GM13977 (cell line): ENCODE measurements at regions not wholly inside any gene's neighbourhood (a gene's known extent, or its start where the extent isn't known, plus 50 kb on each side); places are given as distances from the start of the nearest gene placed in this dataset.

Experiments used
- DNase-seq: peaks from one replicate; pipeline ENCODE4 v3.0.0; 2012; ENCODE audit warnings: low spot score
- in situ Hi-C: fragments of 300-500 bp; cut with MboI; formaldehyde crosslinking; loops from one replicate; pipeline ENCODE4 v1.12.0; 2022; ENCODE audit warnings: low sequenced_read_pairs, low pct_unique_long_range_greater_than_20kb, mixed read lengths, inconsistent platforms; ENCODE audit not compliant: unreplicated experiment
- TF ChIP-seq, protein P1 (sequence below): IDR thresholded peaks from 2 replicates; pipeline ENCODE4 v1.5.1; 2012; ENCODE audit warnings: mild to moderate bottlenecking, control low read depth; ENCODE audit not compliant: insufficient read depth; ENCODE audit errors: extremely low read depth, missing control alignments

DNA sequence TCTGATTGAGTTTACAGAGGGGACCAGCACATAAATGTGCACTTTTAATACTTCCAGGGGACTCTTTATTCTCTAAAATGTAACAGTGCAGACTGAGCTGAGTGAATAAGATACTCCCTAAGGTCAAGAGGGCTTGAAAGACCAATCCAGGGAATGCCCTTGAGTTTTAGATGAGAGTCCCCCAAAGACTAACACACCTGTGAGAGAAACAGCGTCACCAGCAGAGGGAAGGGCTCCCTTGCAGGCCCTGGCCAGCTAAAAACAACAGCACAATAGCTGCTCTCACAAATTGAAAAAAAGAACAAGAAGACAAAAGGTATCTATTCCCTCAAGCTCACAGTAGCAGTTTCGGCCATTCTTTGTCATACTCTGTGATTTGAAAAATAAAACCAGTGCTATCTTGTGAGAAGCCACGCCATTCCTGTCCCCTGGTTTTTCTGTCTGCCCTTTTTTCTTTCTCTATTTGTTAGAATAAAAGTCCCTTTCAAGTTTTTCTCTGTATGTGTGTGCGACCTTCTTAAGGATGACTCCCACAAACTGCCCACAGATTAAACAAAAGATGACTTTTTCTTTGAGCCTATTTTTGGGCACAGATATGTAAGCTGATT is 230.4 kb upstream of the BMPER start:
- in situ Hi-C loops = no loop called here
- peak; percentile 6 for DNase-seq
- TF ChIP-seq, protein P1, sequence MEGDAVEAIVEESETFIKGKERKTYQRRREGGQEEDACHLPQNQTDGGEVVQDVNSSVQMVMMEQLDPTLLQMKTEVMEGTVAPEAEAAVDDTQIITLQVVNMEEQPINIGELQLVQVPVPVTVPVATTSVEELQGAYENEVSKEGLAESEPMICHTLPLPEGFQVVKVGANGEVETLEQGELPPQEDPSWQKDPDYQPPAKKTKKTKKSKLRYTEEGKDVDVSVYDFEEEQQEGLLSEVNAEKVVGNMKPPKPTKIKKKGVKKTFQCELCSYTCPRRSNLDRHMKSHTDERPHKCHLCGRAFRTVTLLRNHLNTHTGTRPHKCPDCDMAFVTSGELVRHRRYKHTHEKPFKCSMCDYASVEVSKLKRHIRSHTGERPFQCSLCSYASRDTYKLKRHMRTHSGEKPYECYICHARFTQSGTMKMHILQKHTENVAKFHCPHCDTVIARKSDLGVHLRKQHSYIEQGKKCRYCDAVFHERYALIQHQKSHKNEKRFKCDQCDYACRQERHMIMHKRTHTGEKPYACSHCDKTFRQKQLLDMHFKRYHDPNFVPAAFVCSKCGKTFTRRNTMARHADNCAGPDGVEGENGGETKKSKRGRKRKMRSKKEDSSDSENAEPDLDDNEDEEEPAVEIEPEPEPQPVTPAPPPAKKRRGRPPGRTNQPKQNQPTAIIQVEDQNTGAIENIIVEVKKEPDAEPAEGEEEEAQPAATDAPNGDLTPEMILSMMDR = no peak

DNA sequence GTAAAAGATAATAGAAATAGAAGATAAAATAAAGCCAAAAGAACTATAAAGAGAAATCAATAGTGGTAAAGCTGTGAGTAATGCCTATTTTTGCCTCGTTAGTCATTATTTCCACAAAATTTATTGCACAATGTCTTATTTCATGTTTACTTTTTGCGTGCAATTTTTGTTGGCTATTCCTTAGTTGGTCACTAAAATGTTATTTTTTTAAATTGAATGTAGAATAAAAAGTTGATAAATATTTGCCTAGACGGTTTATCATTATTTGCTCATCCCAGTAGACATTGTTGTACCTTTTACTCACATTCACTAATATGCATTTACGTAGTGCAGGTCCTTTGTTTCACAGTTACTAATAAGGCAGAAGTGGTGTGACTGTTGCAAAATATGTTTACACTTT is 227.8 kb upstream of the BMPER start:
- TF ChIP-seq, protein P1 = no peak
- in situ Hi-C loops = no loop called here
- no peak for DNase-seq

DNA sequence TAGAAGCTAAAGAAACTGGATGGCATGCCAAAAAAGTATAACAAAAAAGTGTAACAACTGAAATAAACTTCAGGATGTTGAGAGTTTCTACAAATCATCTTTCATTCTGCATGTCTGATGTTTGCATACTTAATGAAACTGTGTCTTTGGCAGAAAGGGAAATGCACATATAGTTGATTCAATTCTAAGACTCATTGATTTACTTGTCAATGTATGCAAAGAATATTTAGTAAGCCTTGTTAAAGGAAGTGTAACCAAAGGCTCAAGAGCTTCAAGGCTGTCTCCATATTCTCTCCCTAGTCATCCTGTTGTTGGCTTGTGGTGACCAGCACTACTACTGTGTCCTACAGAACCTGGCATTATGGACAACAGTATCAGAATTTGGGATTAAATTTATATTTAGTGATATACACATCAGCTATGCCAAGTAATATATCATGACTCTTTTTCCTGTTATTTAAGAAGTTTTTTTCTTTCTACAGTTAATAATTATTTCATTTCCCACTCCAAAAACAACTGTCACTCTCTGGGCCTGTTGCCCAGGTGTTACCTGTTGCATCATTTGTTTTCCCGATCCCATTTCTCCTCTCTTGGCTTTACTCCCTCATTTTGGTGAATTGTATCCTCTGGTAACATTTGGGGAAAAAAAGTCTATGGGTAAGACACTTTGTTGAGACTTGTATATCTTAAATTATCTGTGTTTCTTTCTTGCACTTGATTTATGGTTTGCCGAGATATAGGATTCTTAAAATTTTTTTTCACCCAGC is 226.6 kb upstream of the BMPER start:
- in situ Hi-C loops = no loop called here
- TF ChIP-seq, protein P1 = no peak
- DNase-seq = no peak

DNA sequence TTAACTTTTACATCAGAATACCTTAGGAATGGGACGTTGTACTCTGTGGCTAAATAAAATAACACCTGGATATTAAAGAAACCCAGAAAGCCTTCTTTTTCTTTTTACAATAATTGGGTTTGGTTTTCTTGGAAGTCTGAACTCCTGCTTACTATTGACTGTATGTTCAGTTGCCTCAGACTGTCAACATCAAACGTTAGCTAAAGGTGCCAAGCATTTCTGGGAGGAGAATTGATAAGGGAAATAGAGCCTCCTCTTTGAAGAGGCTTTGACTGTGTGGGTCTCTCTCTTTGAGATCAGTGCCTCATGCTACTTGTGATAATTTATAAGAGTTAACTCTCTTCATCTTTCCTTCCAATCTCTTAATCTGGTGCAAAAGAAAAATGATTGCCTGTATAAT is 224.7 kb upstream of the BMPER start:
- in situ Hi-C loops = no loop called here
- no peak for DNase-seq
- TF ChIP-seq, protein P1 = no peak

DNA sequence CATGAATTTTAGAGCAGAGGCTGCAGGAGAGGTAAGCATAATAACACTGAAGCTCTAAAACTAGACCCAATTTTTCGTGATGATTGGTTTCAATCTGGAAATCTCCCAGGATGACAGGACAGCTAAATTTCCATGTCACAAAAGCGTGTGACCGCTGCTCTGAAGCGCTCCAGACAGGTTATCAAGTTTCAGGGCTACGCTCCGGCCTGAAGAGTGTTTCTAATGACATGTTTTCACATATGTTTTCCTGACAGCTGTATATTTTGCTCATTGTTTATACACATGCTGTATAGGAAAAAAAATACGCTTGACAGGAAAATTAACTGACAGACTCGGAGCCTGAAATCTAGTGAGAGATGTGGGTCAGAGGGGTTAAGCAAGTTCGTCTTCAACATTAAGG is 219.8 kb upstream of the BMPER start:
- no peak for DNase-seq
- in situ Hi-C loops = no loop called here
- TF ChIP-seq, protein P1 = no peak

DNA sequence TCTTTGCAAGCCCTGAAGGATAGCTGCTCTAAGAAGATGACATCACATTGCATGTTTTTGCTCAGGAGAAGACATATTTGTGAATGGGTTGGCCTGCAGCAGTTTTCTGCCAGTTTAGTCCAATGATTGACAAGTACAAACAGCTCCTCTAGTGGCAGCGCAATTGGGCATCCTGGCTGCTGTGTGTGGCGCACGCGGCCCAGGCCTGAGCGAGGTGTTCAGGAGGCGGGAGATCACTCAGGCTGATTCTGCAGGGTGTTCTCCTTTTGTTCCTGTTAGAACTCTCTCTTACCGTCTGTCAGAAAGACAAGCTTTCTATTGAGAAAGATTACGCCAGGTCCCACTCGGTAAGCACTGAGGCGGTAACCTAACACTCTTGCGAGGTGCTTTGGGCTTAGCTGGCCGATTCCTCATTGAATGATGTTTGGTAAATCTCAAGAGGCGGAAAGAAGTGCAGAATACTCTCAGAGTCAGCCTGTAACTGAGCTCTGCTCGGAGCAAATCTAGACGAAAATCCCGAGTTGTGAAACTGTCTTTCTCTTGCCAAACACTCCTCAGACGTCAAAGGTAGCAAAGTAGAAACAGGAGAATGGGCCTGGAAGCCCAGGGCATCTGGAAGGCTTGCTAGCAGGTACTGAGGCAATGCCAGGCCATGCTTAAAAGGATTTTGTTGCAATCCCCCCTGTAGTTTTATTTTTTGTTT is 219.2 kb upstream of the BMPER start:
- no peak for DNase-seq
- in situ Hi-C loops = no loop called here
- TF ChIP-seq, protein P1 = no peak
